Smooth muscle cell (in vitro differentiated cells): ENCODE measurements at regions not wholly inside any gene's neighbourhood (a gene's known extent, or its start where the extent isn't known, plus 50 kb on each side); places are given as distances from the start of the nearest gene placed in this dataset.

Source experiments
- DNase-seq: peaks from one replicate; lab custom pipeline; 2025; ENCODE audit not compliant: unreplicated experiment; lab: John Stamatoyannopoulos, UW
- H2AFZ ChIP-seq: fragments of 200-600 bp; sonication (generic); 2 replicates; pipeline ENCODE4 v1.6.0; 2016; ENCODE audit warnings: antibody characterized with exemption, low read depth, mild to moderate bottlenecking
- H3F3A ChIP-seq: fragments of 200-600 bp; sonication (generic); 2 replicates; pipeline ENCODE4 v1.6.0; 2017; ENCODE audit warnings: antibody characterized with exemption, low read depth
- H3K27ac ChIP-seq: fragments of 200-600 bp; sonication (generic); 2 replicates; pipeline ENCODE4 v1.5.1; 2016; ENCODE audit warnings: low read depth, mild to moderate bottlenecking
- H3K27me3 ChIP-seq: fragments of 200-600 bp; sonication (generic); 2 replicates; pipeline ENCODE4 v1.6.1; 2016; ENCODE audit warnings: low read depth, mild to moderate bottlenecking
- H3K36me3 ChIP-seq: fragments of 200-600 bp; sonication (generic); 2 replicates; pipeline ENCODE4 v1.5.1; 2016; ENCODE audit warnings: low read depth
- H3K4me1 ChIP-seq: fragments of 200-600 bp; sonication (generic); 2 replicates; pipeline ENCODE4 v1.5.1; 2016; ENCODE audit warnings: low read depth
- H3K4me2 ChIP-seq: fragments of 200-600 bp; sonication (generic); 2 replicates; pipeline ENCODE4 v1.6.0; 2016; ENCODE audit warnings: mild to moderate bottlenecking
- H3K4me3 ChIP-seq: fragments of 200-600 bp; sonication (generic); 2 replicates; pipeline ENCODE4 v1.5.1; 2016; ENCODE audit warnings: mild to moderate bottlenecking
- H3K79me2 ChIP-seq: fragments of 200-600 bp; sonication (generic); 2 replicates; pipeline ENCODE4 v1.6.0; 2016; ENCODE audit warnings: low read depth, mild to moderate bottlenecking
- H3K9ac ChIP-seq: fragments of 200-600 bp; sonication (generic); 2 replicates; pipeline ENCODE4 v1.6.0; 2016; ENCODE audit warnings: low read depth
- H3K9me3 ChIP-seq: fragments of 200-600 bp; sonication (generic); replicated peaks from 2 replicates; pipeline ENCODE4 v1.5.1; 2016; ENCODE audit warnings: low read depth
- H4K20me1 ChIP-seq: fragments of 200-600 bp; sonication (generic); 2 replicates; pipeline ENCODE4 v1.6.0; 2016; ENCODE audit warnings: low read depth
- WGBS: methylation state at CpG from one replicate; pipeline ENCODE4 v1.1.7; 2016; ENCODE audit warnings: low lambda C conversion rate; 5-methylcytosine and 5-hydroxymethylcytosine counted together
- TF ChIP-seq, protein P1 (sequence below): fragments of 200-600 bp; sonication (generic); IDR thresholded peaks from 2 replicates; pipeline ENCODE4 v1.5.1; 2017; ENCODE audit warnings: borderline replicate concordance, mild to moderate bottlenecking, antibody characterized with exemption; ENCODE audit not compliant: insufficient read depth, poor library complexity, severe bottlenecking

DNA sequence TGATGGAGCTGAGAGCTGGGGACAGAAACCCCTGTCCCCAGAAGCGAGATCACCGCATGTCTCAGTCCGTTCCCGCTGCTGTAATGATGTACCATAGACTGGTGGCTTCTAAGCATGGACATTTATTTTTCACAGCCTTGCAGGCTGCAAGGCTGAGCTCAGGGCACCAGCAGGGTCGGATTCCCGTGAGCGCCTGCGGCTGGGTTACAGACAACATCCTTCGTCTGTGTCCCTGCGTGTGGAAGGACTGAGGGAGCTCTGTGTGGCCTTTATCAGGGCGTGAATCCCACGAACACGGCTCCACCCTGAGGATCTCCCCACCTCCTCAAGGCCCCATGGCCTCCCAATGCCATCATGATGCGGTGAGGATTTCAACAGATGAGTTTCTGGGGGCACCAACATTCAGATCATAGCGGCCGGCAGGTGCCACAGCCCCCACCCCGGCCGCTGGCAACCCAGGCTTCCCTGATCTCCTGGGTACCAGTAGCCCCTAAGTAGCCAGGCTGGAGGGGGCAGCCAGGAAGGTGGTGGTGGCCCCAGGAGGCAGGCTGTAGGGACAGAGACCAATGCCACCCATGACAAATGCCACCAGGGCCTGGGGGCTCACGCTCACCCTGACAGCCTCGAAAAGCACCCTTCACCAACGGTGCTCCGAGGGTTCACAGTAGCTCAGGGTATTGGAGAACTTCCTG, 104.4 kb downstream of the CRYAA start:
- Histone ChIP-seq H3K9ac (no peak overlapping the region), H4K20me1 (no peaks in the 10 kb centered on the region), H3K4me3 (no peak overlapping the region), H3K27ac (no peak overlapping the region), H3K4me2 (no peak overlapping the region), H3K4me1 (peaks cover 9% of the 10 kb centered on the region), H3F3A (no peaks in the 10 kb centered on the region), H3K9me3 (no peaks in the 10 kb centered on the region), H2AFZ (no peak overlapping the region), H3K27me3 (no peaks in the 10 kb centered on the region), H3K36me3 (no peaks in the 10 kb centered on the region), H3K79me2 (no peaks in the 10 kb centered on the region)
- 91% methylated on average over 22 of the region's 22 CpGs for WGBS
- no peak for DNase-seq
- TF ChIP-seq, protein P1, sequence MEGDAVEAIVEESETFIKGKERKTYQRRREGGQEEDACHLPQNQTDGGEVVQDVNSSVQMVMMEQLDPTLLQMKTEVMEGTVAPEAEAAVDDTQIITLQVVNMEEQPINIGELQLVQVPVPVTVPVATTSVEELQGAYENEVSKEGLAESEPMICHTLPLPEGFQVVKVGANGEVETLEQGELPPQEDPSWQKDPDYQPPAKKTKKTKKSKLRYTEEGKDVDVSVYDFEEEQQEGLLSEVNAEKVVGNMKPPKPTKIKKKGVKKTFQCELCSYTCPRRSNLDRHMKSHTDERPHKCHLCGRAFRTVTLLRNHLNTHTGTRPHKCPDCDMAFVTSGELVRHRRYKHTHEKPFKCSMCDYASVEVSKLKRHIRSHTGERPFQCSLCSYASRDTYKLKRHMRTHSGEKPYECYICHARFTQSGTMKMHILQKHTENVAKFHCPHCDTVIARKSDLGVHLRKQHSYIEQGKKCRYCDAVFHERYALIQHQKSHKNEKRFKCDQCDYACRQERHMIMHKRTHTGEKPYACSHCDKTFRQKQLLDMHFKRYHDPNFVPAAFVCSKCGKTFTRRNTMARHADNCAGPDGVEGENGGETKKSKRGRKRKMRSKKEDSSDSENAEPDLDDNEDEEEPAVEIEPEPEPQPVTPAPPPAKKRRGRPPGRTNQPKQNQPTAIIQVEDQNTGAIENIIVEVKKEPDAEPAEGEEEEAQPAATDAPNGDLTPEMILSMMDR = no peak

DNA sequence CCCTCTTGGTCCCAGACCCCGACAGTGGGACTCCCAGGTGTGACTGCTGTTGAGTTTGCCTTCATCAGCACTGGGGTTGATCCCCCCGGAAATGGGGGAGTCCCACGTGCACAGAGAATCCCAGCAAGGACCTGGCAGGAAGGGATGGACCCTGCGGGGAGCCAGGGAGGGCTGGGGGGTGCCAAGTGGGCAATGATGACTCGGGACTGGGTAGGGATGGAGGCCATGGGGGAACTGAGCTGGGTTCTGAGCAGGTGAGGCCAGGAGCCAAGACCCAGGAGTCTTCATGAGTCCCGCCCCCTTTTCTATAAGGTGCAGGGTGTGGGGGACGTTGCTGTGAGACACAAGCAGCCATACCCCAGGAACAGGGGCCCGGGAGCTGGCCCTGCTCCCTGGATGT, 103.8 kb downstream of the CRYAA start:
- Histone ChIP-seq H3F3A (no peaks in the 10 kb centered on the region), H4K20me1 (no peaks in the 10 kb centered on the region), H3K9ac (no peak overlapping the region), H2AFZ (no peak overlapping the region), H3K9me3 (no peaks in the 10 kb centered on the region), H3K4me1 (peaks cover 8% of the 10 kb centered on the region), H3K27me3 (no peaks in the 10 kb centered on the region), H3K79me2 (no peaks in the 10 kb centered on the region), H3K4me2 (no peak overlapping the region), H3K27ac (no peak overlapping the region), H3K4me3 (no peak overlapping the region), H3K36me3 (no peaks in the 10 kb centered on the region)
- WGBS = 96% methylated on average over 8 of the region's 8 CpGs
- no peak for DNase-seq
- TF ChIP-seq, protein P1 = no peak

- H2AFZ ChIP-seq = no peak overlapping the region
- no peaks in the 10 kb centered on the region for H3F3A ChIP-seq
- no peak for DNase-seq
- H3K4me3 ChIP-seq = no peak overlapping the region
- H3K79me2 ChIP-seq = no peaks in the 10 kb centered on the region
- WGBS = 96% methylated on average over 19 of the region's 19 CpGs
- no peaks in the 10 kb centered on the region for H4K20me1 ChIP-seq
- H3K27ac ChIP-seq = no peak overlapping the region
- H3K9me3 ChIP-seq = no peaks in the 10 kb centered on the region
- no peak overlapping the region for H3K4me2 ChIP-seq
- TF ChIP-seq, protein P1 = no peak
- H3K4me1 ChIP-seq = no peaks in the 10 kb centered on the region
- no peak overlapping the region for H3K9ac ChIP-seq
- no peaks in the 10 kb centered on the region for H3K27me3 ChIP-seq
- no peaks in the 10 kb centered on the region for H3K36me3 ChIP-seq
Measured at GRCh38 chr21:43271452-43272020, 102.7 kb downstream of the CRYAA start.
